ENCODE measurements at regions not wholly inside any gene's neighbourhood (a gene's known extent, or its start where the extent isn't known, plus 50 kb on each side); places are given as distances from the start of the nearest gene placed in this dataset.

DNA sequence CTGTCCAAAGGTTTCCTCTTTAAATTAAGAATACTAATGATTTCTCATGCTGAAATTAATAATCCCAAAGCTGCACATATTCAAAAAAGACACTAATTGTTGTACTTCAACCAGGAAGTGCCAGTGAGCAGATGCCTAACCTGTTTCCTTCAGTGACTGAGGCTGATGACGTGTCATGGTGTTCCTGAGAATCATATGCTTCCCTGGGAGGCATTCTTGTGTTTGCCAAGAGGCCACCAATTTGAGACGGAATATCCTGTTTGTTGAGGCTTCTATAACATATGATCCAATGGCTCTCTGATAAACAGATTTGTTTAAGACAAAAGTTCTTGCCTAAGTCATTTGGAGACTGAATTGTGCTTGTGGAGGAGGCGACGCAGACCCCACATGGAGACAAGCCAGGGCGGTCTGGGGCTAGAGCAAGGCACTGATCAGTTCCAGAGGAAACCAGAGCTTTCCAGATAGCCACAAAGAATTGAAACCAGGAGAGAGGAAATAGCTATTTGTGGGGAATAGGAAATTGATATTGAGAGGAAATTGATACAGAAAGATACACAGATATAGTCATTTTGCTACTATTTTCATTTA, 66.4 kb upstream of the ZNF608 start:
- TF ChIP-seq, protein P1, sequence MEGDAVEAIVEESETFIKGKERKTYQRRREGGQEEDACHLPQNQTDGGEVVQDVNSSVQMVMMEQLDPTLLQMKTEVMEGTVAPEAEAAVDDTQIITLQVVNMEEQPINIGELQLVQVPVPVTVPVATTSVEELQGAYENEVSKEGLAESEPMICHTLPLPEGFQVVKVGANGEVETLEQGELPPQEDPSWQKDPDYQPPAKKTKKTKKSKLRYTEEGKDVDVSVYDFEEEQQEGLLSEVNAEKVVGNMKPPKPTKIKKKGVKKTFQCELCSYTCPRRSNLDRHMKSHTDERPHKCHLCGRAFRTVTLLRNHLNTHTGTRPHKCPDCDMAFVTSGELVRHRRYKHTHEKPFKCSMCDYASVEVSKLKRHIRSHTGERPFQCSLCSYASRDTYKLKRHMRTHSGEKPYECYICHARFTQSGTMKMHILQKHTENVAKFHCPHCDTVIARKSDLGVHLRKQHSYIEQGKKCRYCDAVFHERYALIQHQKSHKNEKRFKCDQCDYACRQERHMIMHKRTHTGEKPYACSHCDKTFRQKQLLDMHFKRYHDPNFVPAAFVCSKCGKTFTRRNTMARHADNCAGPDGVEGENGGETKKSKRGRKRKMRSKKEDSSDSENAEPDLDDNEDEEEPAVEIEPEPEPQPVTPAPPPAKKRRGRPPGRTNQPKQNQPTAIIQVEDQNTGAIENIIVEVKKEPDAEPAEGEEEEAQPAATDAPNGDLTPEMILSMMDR (IDR thresholded peaks at IDR 0.05): no peak
- TF ChIP-seq POLR2A (IDR thresholded peaks at IDR 0.05): no peak
